ENCODE measurements at regions not wholly inside any gene's neighbourhood (a gene's known extent, or its start where the extent isn't known, plus 50 kb on each side); places are given as distances from the start of the nearest gene placed in this dataset.

DNA sequence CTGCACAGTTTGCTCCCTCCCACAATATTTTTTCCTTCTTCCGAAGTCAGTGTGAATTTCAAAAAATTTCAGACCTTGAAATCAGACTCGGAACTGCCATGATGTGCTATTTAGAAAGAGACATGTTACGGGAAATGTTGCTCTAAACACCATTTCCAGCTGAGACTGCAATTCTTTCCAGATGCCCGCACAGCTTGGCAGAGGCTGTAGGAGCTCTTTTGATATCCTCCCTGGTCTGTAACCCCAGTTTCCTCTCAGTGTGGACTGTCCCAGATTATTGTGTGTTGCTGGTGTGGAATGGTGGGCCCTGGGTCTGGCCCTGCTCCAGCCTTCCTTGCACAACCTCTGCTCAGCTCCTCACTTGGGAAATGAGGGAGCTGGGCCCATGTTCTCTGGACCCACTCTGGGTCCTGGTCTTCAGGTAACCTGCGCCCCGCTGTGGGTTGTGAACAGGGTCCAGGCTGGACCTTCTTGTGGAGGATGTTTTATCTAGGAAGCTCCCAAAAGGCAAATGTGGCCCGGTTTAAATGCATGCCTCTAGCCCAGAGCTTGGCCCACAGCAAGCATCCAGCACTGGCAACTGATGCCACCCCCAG is 172.8 kb upstream of the CXCL12 start:
- TF ChIP-seq, protein P1, sequence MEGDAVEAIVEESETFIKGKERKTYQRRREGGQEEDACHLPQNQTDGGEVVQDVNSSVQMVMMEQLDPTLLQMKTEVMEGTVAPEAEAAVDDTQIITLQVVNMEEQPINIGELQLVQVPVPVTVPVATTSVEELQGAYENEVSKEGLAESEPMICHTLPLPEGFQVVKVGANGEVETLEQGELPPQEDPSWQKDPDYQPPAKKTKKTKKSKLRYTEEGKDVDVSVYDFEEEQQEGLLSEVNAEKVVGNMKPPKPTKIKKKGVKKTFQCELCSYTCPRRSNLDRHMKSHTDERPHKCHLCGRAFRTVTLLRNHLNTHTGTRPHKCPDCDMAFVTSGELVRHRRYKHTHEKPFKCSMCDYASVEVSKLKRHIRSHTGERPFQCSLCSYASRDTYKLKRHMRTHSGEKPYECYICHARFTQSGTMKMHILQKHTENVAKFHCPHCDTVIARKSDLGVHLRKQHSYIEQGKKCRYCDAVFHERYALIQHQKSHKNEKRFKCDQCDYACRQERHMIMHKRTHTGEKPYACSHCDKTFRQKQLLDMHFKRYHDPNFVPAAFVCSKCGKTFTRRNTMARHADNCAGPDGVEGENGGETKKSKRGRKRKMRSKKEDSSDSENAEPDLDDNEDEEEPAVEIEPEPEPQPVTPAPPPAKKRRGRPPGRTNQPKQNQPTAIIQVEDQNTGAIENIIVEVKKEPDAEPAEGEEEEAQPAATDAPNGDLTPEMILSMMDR (IDR thresholded peaks at IDR 0.05; ENCODE audit: insufficient read depth, low read length, poor library complexity, severe bottlenecking): no peak
- TF ChIP-seq EZH2phosphoT487 (conservative IDR thresholded peaks at IDR 0.05; ENCODE audit: low read length): no peak
